OCI-LY7 (cell line): ENCODE measurements at regions not wholly inside any gene's neighbourhood (a gene's known extent, or its start where the extent isn't known, plus 50 kb on each side); places are given as distances from the start of the nearest gene placed in this dataset.

Source experiments
- BruUV-seq: library from RNA; stranded (reverse); fragments of 400-500 nt; replicated peaks from 2 replicates; lab custom pipeline; 2021; lab: Mats Ljungman, UMichigan
- CTCF ChIA-PET: fragments of 300-600 bp; sonication (Branson Sonifier 250); formaldehyde crosslinking; loops from one replicate; lab custom pipeline; 2022; ENCODE audit warnings: antibody characterized with exemption; ENCODE audit not compliant: unreplicated experiment; lab: Charles Lee
- POLR2A ChIA-PET: fragments of 300-600 bp; sonication (Branson Sonifier 250); formaldehyde crosslinking; loops from one replicate; lab custom pipeline; 2022; ENCODE audit warnings: antibody characterized with exemption; lab: Charles Lee
- DNase-seq: peaks from one replicate; pipeline ENCODE4 v3.0.0-alpha.2; 2015; ENCODE audit warnings: low spot score
- H2AFZ ChIP-seq: fragments of 200-600 bp; sonication (generic), shearing (Covaris generic); 2 replicates; pipeline ENCODE4 v1.6.1; 2014; ENCODE audit warnings: mild to moderate bottlenecking, antibody characterized with exemption, low read length, moderate library complexity
- H3K27ac ChIP-seq: fragments of 200-600 bp; sonication (generic); 2 replicates; pipeline ENCODE4 v1.5.1; 2014; ENCODE audit warnings: mixed run types, low read depth, mild to moderate bottlenecking, moderate library complexity, low read length, inconsistent platforms; ENCODE audit not compliant: poor library complexity, severe bottlenecking
- H3K36me3 ChIP-seq: fragments of 200-600 bp; sonication (generic); 2 replicates; pipeline ENCODE4 v1.6.1; 2014; ENCODE audit warnings: mild to moderate bottlenecking, antibody characterized with exemption, low read length, moderate library complexity, mixed read lengths; ENCODE audit not compliant: insufficient read depth
- H3K4me1 ChIP-seq: fragments of 200-600 bp; sonication (generic); 2 replicates; pipeline ENCODE4 v1.5.1; 2014; ENCODE audit warnings: mild to moderate bottlenecking, low read length; ENCODE audit not compliant: insufficient read depth, poor library complexity, severe bottlenecking
- H3K4me2 ChIP-seq: fragments of 200-600 bp; sonication (generic); 2 replicates; pipeline ENCODE4 v1.6.1; 2014; ENCODE audit warnings: mild to moderate bottlenecking, low read length
- H3K4me3 ChIP-seq: fragments of 200-600 bp; sonication (generic); 2 replicates; pipeline ENCODE4 v1.5.1; 2014; ENCODE audit warnings: mild to moderate bottlenecking, low read depth, low read length; ENCODE audit not compliant: poor library complexity, severe bottlenecking
- H3K79me2 ChIP-seq: fragments of 200-600 bp; sonication (generic); 2 replicates; pipeline ENCODE4 v1.6.1; 2016; ENCODE audit warnings: low read depth, mild to moderate bottlenecking, low read length, moderate library complexity, mixed read lengths; ENCODE audit not compliant: insufficient read depth
- H3K9me2 ChIP-seq: fragments of 200-600 bp; sonication (generic); 2 replicates; pipeline ENCODE4 v1.6.1; 2016; ENCODE audit warnings: mild to moderate bottlenecking, low read length, mixed read lengths; ENCODE audit not compliant: insufficient read depth
- H3K9me3 ChIP-seq: fragments of 200-600 bp; sonication (generic); 2 replicates; pipeline ENCODE4 v1.6.1; 2014; ENCODE audit warnings: mild to moderate bottlenecking, mixed run types, low read length, mixed read lengths
- H4K20me1 ChIP-seq: fragments of 200-600 bp; sonication (generic); 2 replicates; pipeline ENCODE4 v1.6.1; 2014; ENCODE audit warnings: mild to moderate bottlenecking, antibody characterized with exemption, low read length, moderate library complexity, mixed read lengths; ENCODE audit not compliant: insufficient read depth
- EZH2phosphoT487 ChIP-seq: fragments of 200-600 bp; sonication (generic); IDR thresholded peaks from 2 replicates; pipeline ENCODE4 v1.6.1; 2018; ENCODE audit warnings: low read depth, borderline replicate concordance, mild to moderate bottlenecking, mixed run types, antibody characterized with exemption, low read length, moderate library complexity, mixed read lengths
- intact Hi-C: fragments of 100-400 bp; cut with micrococcal nuclease; formaldehyde crosslinking; loops from one replicate; pipeline ENCODE4 v1.10.0; 2022; ENCODE audit not compliant: unreplicated experiment
- TF ChIP-seq, protein P1 (sequence below): fragments of 200-600 bp; sonication (generic); conservative IDR thresholded peaks from 2 replicates; pipeline ENCODE4 v1.5.1; 2014; ENCODE audit warnings: mild to moderate bottlenecking, antibody characterized with exemption, low read length, moderate library complexity, mixed read lengths

DNA sequence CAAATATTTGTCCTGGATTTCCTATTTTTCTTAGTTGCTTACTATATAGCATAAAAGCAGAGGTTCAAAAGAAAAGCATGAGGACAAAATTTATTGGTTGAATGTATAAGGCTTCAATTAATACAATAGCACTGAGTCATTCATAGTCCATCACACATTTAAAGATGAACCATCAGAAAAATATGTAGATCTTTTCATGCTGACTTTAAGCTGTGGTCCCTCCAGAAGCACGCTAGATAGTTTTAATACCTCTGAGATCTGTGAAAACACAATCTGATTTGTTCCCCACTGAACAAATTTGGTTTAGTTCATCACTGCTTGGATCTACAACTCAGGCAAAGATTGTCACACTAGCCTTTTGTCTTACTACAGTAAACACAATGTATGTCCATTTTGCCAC lies 377.2 kb upstream of the ANXA10 start:
- H3K4me3 ChIP-seq = no peak overlapping the region
- no TSS peak for BruUV-seq
- no peaks in the 10 kb centered on the region for H3K9me2 ChIP-seq
- no peak overlapping the region for H3K4me2 ChIP-seq
- intact Hi-C loops = no loop called here
- POLR2A ChIA-PET = no interaction called here
- DNase-seq = no peak
- H3K36me3 ChIP-seq = no peaks in the 10 kb centered on the region
- H3K9me3 ChIP-seq = no peaks in the 10 kb centered on the region
- H2AFZ ChIP-seq = no peak overlapping the region
- no peak for TF ChIP-seq EZH2phosphoT487
- TF ChIP-seq, protein P1, sequence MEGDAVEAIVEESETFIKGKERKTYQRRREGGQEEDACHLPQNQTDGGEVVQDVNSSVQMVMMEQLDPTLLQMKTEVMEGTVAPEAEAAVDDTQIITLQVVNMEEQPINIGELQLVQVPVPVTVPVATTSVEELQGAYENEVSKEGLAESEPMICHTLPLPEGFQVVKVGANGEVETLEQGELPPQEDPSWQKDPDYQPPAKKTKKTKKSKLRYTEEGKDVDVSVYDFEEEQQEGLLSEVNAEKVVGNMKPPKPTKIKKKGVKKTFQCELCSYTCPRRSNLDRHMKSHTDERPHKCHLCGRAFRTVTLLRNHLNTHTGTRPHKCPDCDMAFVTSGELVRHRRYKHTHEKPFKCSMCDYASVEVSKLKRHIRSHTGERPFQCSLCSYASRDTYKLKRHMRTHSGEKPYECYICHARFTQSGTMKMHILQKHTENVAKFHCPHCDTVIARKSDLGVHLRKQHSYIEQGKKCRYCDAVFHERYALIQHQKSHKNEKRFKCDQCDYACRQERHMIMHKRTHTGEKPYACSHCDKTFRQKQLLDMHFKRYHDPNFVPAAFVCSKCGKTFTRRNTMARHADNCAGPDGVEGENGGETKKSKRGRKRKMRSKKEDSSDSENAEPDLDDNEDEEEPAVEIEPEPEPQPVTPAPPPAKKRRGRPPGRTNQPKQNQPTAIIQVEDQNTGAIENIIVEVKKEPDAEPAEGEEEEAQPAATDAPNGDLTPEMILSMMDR = no peak
- no peak overlapping the region for H3K27ac ChIP-seq
- H3K4me1 ChIP-seq = no peaks in the 10 kb centered on the region
- CTCF ChIA-PET = no interaction called here
- no peaks in the 10 kb centered on the region for H3K79me2 ChIP-seq
- H4K20me1 ChIP-seq = no peaks in the 10 kb centered on the region

DNA sequence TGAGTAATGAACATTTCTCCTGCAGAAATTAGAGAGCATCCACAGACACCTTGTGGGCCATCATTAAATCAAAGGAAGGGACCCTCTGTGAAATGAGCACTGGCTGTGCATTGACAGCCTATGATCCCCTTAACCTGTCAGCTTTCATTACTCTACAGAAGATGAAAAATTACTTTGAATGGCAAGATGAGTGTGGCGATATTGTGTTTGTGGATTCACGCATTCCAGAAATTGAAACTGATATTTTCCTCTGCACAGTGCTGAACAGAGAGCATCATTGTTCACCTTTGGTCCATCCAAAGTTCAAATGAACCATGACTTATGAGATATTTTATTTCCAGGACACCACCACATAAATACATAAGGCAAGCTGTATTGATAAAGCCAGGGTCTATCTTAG lies 374.8 kb upstream of the ANXA10 start:
- ChIA-PET POLR2A (no interaction called here), CTCF (no interaction called here)
- H3K79me2 ChIP-seq = no peaks in the 10 kb centered on the region

More for the DNA sequence above, 374.8 kb upstream of the ANXA10 start:
- H3K4me3 ChIP-seq = no peak overlapping the region
- H2AFZ ChIP-seq = no peak overlapping the region
- no peaks in the 10 kb centered on the region for H3K9me2 ChIP-seq
- intact Hi-C loops = no loop called here
- no peaks in the 10 kb centered on the region for H4K20me1 ChIP-seq
- H3K36me3 ChIP-seq = no peaks in the 10 kb centered on the region
- H3K9me3 ChIP-seq = no peaks in the 10 kb centered on the region
- TF ChIP-seq, protein P1 = no peak
- TF ChIP-seq EZH2phosphoT487 = no peak
- no peaks in the 10 kb centered on the region for H3K4me1 ChIP-seq
- H3K4me2 ChIP-seq = no peak overlapping the region
- no peak for DNase-seq
- BruUV-seq = no TSS peak
- H3K27ac ChIP-seq = no peak overlapping the region
